HG03196 (cell line): ENCODE measurements at regions not wholly inside any gene's neighbourhood (a gene's known extent, or its start where the extent isn't known, plus 50 kb on each side); places are given as distances from the start of the nearest gene placed in this dataset.

Experiments
- ATAC-seq: cut with Tn5 transposase; IDR thresholded peaks from one replicate; pipeline ENCODE4 v1.9.1; 2021; ENCODE audit not compliant: unreplicated experiment

GRCh38 chr14:56918849-56919574 lies 108.7 kb upstream of the OTX2 start:
- ATAC-seq = no peak

- ATAC-seq = no peak
Observed at GRCh38 chr14:56905282-56905681, 95.0 kb upstream of the OTX2 start.

GRCh38 chr14:56903304-56903969 lies 93.2 kb upstream of the OTX2 start:
- no peak for ATAC-seq

GRCh38 chr14:56902385-56902784 lies 92.1 kb upstream of the OTX2 start:
- no peak for ATAC-seq

- no peak for ATAC-seq
Observed at GRCh38 chr14:56900726-56901125, 90.4 kb upstream of the OTX2 start.

GRCh38 chr14:56899829-56900228 lies 89.5 kb upstream of the OTX2 start:
- no peak for ATAC-seq

GRCh38 chr14:56896922-56897321 lies 86.6 kb upstream of the OTX2 start:
- ATAC-seq = no peak

GRCh38 chr14:56896231-56896630 lies 86.0 kb upstream of the OTX2 start:
- no peak for ATAC-seq

- ATAC-seq = no peak
Observed at GRCh38 chr14:56895154-56895553, 84.9 kb upstream of the OTX2 start.

GRCh38 chr14:56894591-56894991 lies 84.3 kb upstream of the OTX2 start:
- no peak for ATAC-seq

- ATAC-seq = no peak
Observed at GRCh38 chr14:56892959-56893358, 82.7 kb upstream of the OTX2 start.

- ATAC-seq = no peak
Observed at GRCh38 chr14:56891226-56891625, 80.9 kb upstream of the OTX2 start.

- ATAC-seq = no peak
Observed at GRCh38 chr14:56889705-56890104, 79.4 kb upstream of the OTX2 start.

GRCh38 chr14:56888274-56888673 lies 78.0 kb upstream of the OTX2 start:
- ATAC-seq = no peak

- no peak for ATAC-seq
Observed at GRCh38 chr14:56887216-56887615, 76.9 kb upstream of the OTX2 start.

- no peak for ATAC-seq
Observed at GRCh38 chr14:56886471-56887062, 76.3 kb upstream of the OTX2 start.

GRCh38 chr14:56885825-56886224 lies 75.5 kb upstream of the OTX2 start:
- ATAC-seq = no peak

GRCh38 chr14:56884617-56885016 lies 74.3 kb upstream of the OTX2 start:
- ATAC-seq = no peak

- ATAC-seq = no peak
Observed at GRCh38 chr14:56881181-56881580, 70.9 kb upstream of the OTX2 start.

- no peak for ATAC-seq
Observed at GRCh38 chr14:56878766-56879165, 68.5 kb upstream of the OTX2 start.

GRCh38 chr14:56875104-56875675 lies 64.9 kb upstream of the OTX2 start:
- ATAC-seq = no peak

- ATAC-seq = no peak
Observed at GRCh38 chr14:56874375-56874774, 64.1 kb upstream of the OTX2 start.
